ENCODE measurements at regions not wholly inside any gene's neighbourhood (a gene's known extent, or its start where the extent isn't known, plus 50 kb on each side); places are given as distances from the start of the nearest gene placed in this dataset.

- no peak for DNase-seq
- Histone ChIP-seq H3K27me3 (ENCODE audit: control insufficient read depth, insufficient read depth, low read length) (peaks cover 2% of the 10 kb centered on the region), H3K4me3 (ENCODE audit: insufficient read depth, low read depth, low read length) (no peak overlapping the region), H3K36me3 (replicated peaks; ENCODE audit: control insufficient read depth, insufficient read depth, low read length) (no peaks in the 10 kb centered on the region)
These were observed 147.4 kb downstream of the TRIM29 start for GRCh38 chr11:119990309-119991021.

- peaks cover 2% of the 10 kb centered on the region for H3K27me3 ChIP-seq (ENCODE audit: control insufficient read depth, insufficient read depth, low read length)
- H3K36me3 ChIP-seq (replicated peaks; ENCODE audit: control insufficient read depth, insufficient read depth, low read length) = no peaks in the 10 kb centered on the region
- no peak overlapping the region for H3K4me3 ChIP-seq (ENCODE audit: insufficient read depth, low read depth, low read length)
- DNase-seq = no peak
These were observed 148.6 kb downstream of the TRIM29 start for GRCh38 chr11:119989159-119989821.

GRCh38 chr11:119985551-119985950 lies 152.4 kb downstream of the TRIM29 start:
- DNase-seq = no peak
- Histone ChIP-seq H3K4me3 (ENCODE audit: insufficient read depth, low read depth, low read length) (no peak overlapping the region), H3K36me3 (replicated peaks; ENCODE audit: control insufficient read depth, insufficient read depth, low read length) (no peaks in the 10 kb centered on the region), H3K27me3 (ENCODE audit: control insufficient read depth, insufficient read depth, low read length) (peaks cover 2% of the 10 kb centered on the region)

- no peaks in the 10 kb centered on the region; the same call in none of the 2 replicates for H3K27me3 ChIP-seq (ENCODE audit: control insufficient read depth, insufficient read depth, low read length)
- peak; percentile 43 for DNase-seq
These were observed 154.1 kb downstream of the TRIM29 start for GRCh38 chr11:119983816-119984215.

GRCh38 chr11:119983240-119983732 lies 154.6 kb downstream of the TRIM29 start:
- Histone ChIP-seq H3K4me3 (ENCODE audit: insufficient read depth, low read depth, low read length) (no peak overlapping the region), H3K36me3 (replicated peaks; ENCODE audit: control insufficient read depth, insufficient read depth, low read length) (no peaks in the 10 kb centered on the region), H3K27me3 (ENCODE audit: control insufficient read depth, insufficient read depth, low read length) (no peaks in the 10 kb centered on the region; the same call in none of the 2 replicates)
- DNase-seq = peak; percentile 88

More at GRCh38 chr11:119983816-119984215, 154.1 kb downstream of the TRIM29 start:
- H3K36me3 ChIP-seq (replicated peaks; ENCODE audit: control insufficient read depth, insufficient read depth, low read length) = no peaks in the 10 kb centered on the region
- H3K4me3 ChIP-seq (ENCODE audit: insufficient read depth, low read depth, low read length) = no peak overlapping the region

GRCh38 chr11:119982517-119983239 lies 155.2 kb downstream of the TRIM29 start:
- DNase-seq = peak; percentile 17
- Histone ChIP-seq H3K4me3 (ENCODE audit: insufficient read depth, low read depth, low read length) (no peak overlapping the region), H3K27me3 (ENCODE audit: control insufficient read depth, insufficient read depth, low read length) (no peaks in the 10 kb centered on the region; the same call in none of the 2 replicates), H3K36me3 (replicated peaks; ENCODE audit: control insufficient read depth, insufficient read depth, low read length) (no peaks in the 10 kb centered on the region)

DNA sequence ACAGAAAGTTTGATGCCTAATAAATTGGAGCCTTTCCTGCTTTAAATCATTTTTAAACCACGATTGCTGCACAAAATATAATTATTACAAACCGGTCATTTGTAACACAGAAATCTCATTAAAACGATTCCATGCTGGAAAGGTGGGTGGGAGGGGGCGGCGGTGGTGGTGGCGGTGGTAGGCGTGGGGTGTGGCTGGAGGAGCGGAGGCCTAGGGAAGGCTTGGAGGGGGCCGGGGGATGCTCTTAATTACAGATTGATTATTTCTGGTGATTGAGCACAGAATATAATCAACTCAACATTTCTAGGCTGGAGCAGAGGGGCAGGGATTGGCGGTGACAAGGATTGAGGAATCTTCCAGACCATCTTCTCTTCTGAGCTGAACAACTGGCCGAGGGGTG lies 157.5 kb downstream of the TRIM29 start:
- no peaks in the 10 kb centered on the region; the same call in none of the 2 replicates for H3K27me3 ChIP-seq (ENCODE audit: control insufficient read depth, insufficient read depth, low read length)
- H3K36me3 ChIP-seq (replicated peaks; ENCODE audit: control insufficient read depth, insufficient read depth, low read length) = no peaks in the 10 kb centered on the region

DNA sequence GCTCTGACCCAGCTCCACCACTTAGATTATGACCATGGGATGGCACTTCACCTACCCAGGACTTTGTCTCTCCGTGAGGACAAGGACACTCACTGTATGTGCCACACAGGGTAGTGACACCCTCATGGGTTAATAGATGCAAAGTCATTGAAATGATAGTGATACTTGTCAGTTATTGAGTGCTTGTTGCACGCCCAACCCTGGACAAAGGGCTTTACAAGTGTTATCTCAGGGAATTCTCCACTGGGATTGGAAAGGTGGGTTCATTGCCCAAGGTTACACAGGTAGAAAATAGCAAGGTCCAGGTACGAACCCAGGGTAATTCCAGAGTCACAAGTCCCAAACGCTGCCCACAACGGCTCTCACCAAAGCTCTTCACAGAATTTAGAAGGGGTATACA lies 158.2 kb downstream of the TRIM29 start:
- H3K4me3 ChIP-seq (ENCODE audit: insufficient read depth, low read depth, low read length) = no peak overlapping the region
- no peak for DNase-seq
- no peaks in the 10 kb centered on the region for H3K36me3 ChIP-seq (replicated peaks; ENCODE audit: control insufficient read depth, insufficient read depth, low read length)
- H3K27me3 ChIP-seq (ENCODE audit: control insufficient read depth, insufficient read depth, low read length) = no peaks in the 10 kb centered on the region; the same call in none of the 2 replicates

More for the DNA sequence above, 157.5 kb downstream of the TRIM29 start:
- DNase-seq = peak; percentile 23
- H3K4me3 ChIP-seq (ENCODE audit: insufficient read depth, low read depth, low read length) = no peak overlapping the region

- H3K36me3 ChIP-seq (replicated peaks; ENCODE audit: control insufficient read depth, insufficient read depth, low read length) = no peaks in the 10 kb centered on the region
- no peak for DNase-seq
- H3K4me3 ChIP-seq (ENCODE audit: insufficient read depth, low read depth, low read length) = no peak overlapping the region
- H3K27me3 ChIP-seq (ENCODE audit: control insufficient read depth, insufficient read depth, low read length) = no peaks in the 10 kb centered on the region; the same call in none of the 2 replicates
These were observed 159.2 kb downstream of the TRIM29 start for GRCh38 chr11:119978696-119979095.

DNA sequence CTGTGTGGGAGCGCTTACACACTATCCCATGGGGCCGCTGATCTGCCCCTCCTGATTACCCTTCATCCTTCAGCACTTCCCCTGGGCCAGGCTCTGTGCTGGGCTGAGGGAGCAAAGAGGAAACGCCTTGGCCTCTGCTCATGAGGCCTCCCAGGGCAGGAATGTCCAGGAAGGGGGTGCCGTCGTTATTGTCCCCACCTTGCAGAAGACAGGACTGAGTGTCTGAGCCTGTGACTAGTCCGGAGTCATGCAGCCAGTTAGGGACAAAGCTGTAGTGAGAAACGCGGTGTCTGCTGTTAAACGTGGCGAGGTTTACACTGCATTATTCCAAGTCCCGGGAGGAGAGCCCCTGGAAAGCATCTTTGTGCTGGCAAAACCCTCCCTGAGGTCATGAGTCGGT lies 160.0 kb downstream of the TRIM29 start:
- Histone ChIP-seq H3K36me3 (replicated peaks; ENCODE audit: control insufficient read depth, insufficient read depth, low read length) (no peaks in the 10 kb centered on the region), H3K4me3 (ENCODE audit: insufficient read depth, low read depth, low read length) (no peak overlapping the region), H3K27me3 (ENCODE audit: control insufficient read depth, insufficient read depth, low read length) (no peaks in the 10 kb centered on the region; the same call in none of the 2 replicates)
- DNase-seq = no peak

DNA sequence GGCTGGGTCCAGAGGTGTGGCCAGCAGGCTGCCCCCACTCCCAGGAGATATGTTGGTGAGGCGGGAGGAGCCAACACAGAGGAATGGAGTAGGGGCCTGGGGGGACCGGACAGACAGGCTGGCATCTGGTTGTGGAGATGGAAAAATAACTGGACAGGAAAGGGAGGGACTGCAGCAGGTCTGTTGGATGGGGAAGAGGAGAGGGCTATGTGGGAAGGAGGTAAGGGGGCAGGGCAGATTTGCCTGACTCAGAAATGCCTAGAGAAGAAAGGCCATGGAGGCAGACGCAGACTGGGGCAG lies 160.4 kb downstream of the TRIM29 start:
- no peak for DNase-seq
- no peaks in the 10 kb centered on the region; the same call in none of the 2 replicates for H3K27me3 ChIP-seq (ENCODE audit: control insufficient read depth, insufficient read depth, low read length)
- H3K4me3 ChIP-seq (ENCODE audit: insufficient read depth, low read depth, low read length) = no peak overlapping the region
- no peaks in the 10 kb centered on the region for H3K36me3 ChIP-seq (replicated peaks; ENCODE audit: control insufficient read depth, insufficient read depth, low read length)

DNA sequence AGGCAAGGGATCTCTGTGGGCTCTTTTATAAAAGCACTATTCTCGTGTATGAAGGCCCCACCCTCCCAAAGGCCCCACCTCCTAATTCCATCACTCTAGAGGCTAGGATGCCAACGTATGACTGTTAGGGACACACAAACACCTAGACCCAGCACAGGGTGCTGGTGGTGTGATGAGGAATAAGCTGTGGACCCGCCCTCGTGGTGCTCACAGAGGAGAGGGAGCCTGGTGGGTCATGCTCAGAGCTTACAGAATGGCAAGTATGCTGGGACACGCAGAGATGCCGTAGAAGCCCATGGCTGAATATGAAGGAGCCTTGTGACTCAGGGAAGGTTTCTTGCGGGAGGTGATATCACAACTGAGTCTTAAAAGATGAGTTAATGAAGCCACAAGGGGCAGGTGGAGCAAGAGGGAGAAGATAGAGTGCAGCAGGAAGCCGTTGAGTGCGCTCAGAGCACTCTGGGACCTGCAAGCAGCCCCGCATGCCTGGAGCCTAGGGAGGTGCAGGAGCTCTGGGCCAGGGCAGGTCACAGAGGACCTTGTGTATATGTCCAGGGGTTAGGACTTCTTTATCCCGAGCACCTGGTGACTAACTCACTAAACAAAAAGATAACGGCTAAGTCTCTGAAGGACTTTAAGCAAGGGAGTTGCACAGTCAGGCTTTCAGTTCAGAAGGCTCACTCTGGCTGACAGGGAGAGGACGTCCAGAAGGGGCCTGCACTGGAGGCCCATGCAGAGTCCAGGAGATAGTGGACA lies 160.9 kb downstream of the TRIM29 start:
- DNase-seq = peak; percentile 28
- H3K36me3 ChIP-seq (replicated peaks; ENCODE audit: control insufficient read depth, insufficient read depth, low read length) = no peaks in the 10 kb centered on the region
- H3K27me3 ChIP-seq (ENCODE audit: control insufficient read depth, insufficient read depth, low read length) = no peaks in the 10 kb centered on the region; the same call in none of the 2 replicates
- H3K4me3 ChIP-seq (ENCODE audit: insufficient read depth, low read depth, low read length) = no peak overlapping the region

GRCh38 chr11:119975561-119976152 lies 162.3 kb downstream of the TRIM29 start:
- peak; percentile 84 for DNase-seq
- H3K4me3 ChIP-seq (ENCODE audit: insufficient read depth, low read depth, low read length) = no peak overlapping the region

DNA sequence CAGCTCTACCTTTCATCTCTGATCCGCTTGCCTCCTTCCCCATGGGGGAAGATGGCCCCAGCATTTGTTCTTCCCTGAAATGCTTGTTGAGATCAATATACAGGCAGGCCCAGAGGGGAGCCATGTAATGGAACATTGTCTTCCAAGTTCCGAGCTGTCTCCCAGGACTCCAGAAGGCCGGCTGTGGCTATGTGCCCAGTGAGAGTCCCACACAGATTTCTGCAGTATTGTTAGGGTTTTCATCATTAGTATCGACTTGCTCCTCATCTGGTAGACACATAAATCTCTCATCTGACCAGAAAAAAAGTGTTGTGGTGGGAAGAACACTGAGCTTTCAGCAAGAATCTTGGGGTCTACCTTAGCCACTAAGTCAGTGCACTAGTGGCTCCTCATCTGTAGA lies 163.4 kb downstream of the TRIM29 start:
- no peaks in the 10 kb centered on the region for H3K36me3 ChIP-seq (replicated peaks; ENCODE audit: control insufficient read depth, insufficient read depth, low read length)
- no peak overlapping the region for H3K4me3 ChIP-seq (ENCODE audit: insufficient read depth, low read depth, low read length)
- DNase-seq = no peak
- no peaks in the 10 kb centered on the region; the same call in none of the 2 replicates for H3K27me3 ChIP-seq (ENCODE audit: control insufficient read depth, insufficient read depth, low read length)

More at GRCh38 chr11:119975561-119976152, 162.3 kb downstream of the TRIM29 start:
- Histone ChIP-seq H3K36me3 (replicated peaks; ENCODE audit: control insufficient read depth, insufficient read depth, low read length) (no peaks in the 10 kb centered on the region), H3K27me3 (ENCODE audit: control insufficient read depth, insufficient read depth, low read length) (no peaks in the 10 kb centered on the region; the same call in 1 of the 2 replicates)
